ENCODE measurements at regions not wholly inside any gene's neighbourhood (a gene's known extent, or its start where the extent isn't known, plus 50 kb on each side); places are given as distances from the start of the nearest gene placed in this dataset.

- no peak for DNase-seq
These were observed 50.4 kb downstream of the RUSC2 start for GRCh38 chr9:35540315-35540714.

GRCh38 chr9:35546853-35547252 lies 56.9 kb downstream of the RUSC2 start:
- DNase-seq = no peak

GRCh38 chr9:35547889-35548418 lies 57.1 kb upstream of the TESK1 start:
- DNase-seq = no peak

DNA sequence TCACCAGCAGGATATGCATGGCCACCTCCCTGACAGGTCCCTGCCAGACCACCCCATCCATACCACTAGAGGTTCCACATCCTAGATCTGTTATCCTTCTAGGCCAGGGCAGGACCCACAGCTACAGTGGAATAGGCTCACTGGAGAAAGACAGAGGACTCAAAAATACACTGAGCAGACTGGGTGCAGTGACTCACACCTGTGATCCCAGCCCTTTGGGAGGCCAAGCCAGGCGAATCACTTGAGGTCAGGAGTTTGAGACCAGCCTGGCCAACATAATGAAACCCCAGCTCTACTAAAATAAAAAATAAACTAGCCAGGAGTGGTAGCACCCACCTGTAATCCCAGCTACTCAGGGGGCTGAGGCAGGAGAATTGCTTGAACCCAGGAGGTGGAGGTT lies 56.5 kb upstream of the TESK1 start:
- DNase-seq = no peak

- DNase-seq = no peak
These were observed 55.6 kb upstream of the TESK1 start for GRCh38 chr9:35549441-35549840.

- DNase-seq = no peak
These were observed 52.7 kb upstream of the TESK1 start for GRCh38 chr9:35552376-35552775.

- DNase-seq = no peak
These were observed 52.2 kb upstream of the TESK1 start for GRCh38 chr9:35552837-35553236.

DNA sequence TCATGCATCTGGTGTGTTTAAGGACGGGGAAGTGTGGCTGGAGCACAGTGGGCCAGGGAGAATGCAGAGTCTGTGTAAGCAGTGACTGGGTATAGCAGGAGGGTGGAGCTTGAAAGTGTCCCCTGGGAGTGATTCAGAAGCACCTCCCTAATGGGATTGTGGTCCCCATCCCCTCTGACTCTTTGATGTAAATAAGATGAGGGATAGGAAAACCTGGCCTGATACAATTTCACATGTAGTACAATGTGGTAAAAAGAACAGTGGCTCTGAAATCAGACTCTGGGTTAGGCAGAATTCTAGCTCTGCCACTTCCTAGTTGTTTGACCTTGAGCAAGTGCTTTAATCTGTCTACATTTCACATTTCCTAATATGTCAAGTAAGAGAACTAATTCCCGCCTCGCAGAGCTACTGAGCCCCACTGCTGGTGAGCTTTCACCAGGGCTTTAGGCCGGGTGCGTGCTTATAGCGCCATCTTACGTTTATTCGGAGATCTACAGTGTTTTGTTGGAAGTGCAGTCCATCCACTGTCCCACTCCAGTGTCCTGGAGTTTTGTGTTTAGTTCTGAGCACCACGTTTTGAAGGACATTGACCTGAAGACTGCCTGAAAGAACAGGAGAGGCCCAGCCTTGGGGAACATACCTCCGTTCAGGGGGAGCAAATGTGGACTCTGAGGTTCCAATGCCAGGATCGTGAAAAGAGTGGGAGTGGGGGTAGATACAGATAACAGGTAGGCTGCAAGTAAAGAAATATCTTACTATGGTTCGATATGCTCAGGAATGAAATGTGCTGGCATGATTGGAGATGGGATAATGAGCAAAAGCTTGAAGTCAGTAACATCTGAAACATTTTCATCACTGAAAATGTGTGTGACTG lies 51.2 kb upstream of the TESK1 start:
- DNase-seq = peak; percentile 51

DNA sequence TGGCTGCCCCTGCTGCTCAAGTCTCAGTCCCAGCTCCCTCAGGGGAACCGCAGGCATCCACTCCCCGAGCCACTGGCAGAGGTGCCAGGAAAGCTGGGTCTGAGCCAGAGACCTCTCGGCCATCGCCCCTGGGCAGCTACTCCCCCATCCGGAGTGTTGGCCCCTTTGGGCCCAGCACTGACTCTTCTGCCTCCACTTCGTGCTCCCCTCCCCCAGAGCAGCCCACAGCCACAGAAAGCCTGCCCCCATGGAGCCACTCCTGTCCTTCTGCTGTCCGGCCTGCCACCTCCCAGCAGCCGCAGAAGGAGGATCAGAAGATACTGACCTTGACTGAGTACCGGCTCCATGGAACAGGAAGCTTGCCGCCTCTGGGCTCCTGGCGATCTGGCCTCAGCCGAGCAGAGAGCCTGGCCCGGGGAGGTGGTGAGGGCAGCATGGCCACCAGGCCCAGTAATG lies 49.8 kb upstream of the TESK1 start:
- no peak for DNase-seq
